Motor neuron (in vitro differentiated cells): ENCODE measurements at regions not wholly inside any gene's neighbourhood (a gene's known extent, or its start where the extent isn't known, plus 50 kb on each side); places are given as distances from the start of the nearest gene placed in this dataset.

Source experiments
- ATAC-seq, 8 experiments: fragments of 200-7000 bp; cut with Tn5 transposase; replicated peaks in 6 of 8; 2 replicates each; pipeline ENCODE4 v1.8.0; 2021; ENCODE audit warnings: mild to moderate bottlenecking in 8 of 8, moderate library complexity in 8 of 8
- H3K27ac ChIP-seq, 2 donors: fragments of 250-450 bp; sonication (Bioruptor Pico); 2 replicates each; pipeline ENCODE4 v1.9.0; 2021; ENCODE audit warnings: antibody characterized with exemption in 2 of 2, mild to moderate bottlenecking in 2 of 2, moderate library complexity in 1 of 2
- H3K4me1 ChIP-seq, 2 donors: fragments of 250-450 bp; sonication (Bioruptor Pico); replicated peaks in 1 of 2; 2 replicates each; pipeline ENCODE4 v1.6.1; 2021; ENCODE audit warnings: antibody characterized with exemption in 2 of 2, mild to moderate bottlenecking in 2 of 2, moderate library complexity in 1 of 2
- H3K4me3 ChIP-seq, 5 donors: fragments of 250-450 bp; sonication (Bioruptor Pico); 2 replicates each; pipeline ENCODE4 v1.9.0; 2021; ENCODE audit warnings: antibody characterized with exemption in 5 of 5, mild to moderate bottlenecking in 5 of 5, moderate library complexity in 4 of 5
- WGBS, 10 experiments: fragments of 450-650 bp; shearing (Covaris generic); methylation state at CpG; one replicate each; pipeline ENCODE4 v1.0.0; 2022; 5-methylcytosine and 5-hydroxymethylcytosine counted together
- in situ Hi-C, 9 experiments: fragments of 400-800 bp; cut with MboI; loops; one replicate each; pipeline ENCODE4 v1.15.0; 2021; ENCODE audit warnings: low sequenced_read_pairs in 9 of 9, low pct_unique_long_range_greater_than_20kb in 2 of 9; ENCODE audit not compliant: unreplicated experiment in 9 of 9

- no peaks in the 10 kb centered on the region for H3K4me1 ChIP-seq
- peak in 3 of 8 experiments; percentile 44 to 98 (median 97) for ATAC-seq
- WGBS, 10 experiments: 0 to 100% (median 100%) methylated on average over 1 of the region's 1 CpG; no CpG with 5 or more reads in 3 of the 10 experiments
- no peak overlapping the region for H3K27ac ChIP-seq
- H3K4me3 ChIP-seq: no peak overlapping the region
- in situ Hi-C loops: no loop called here
Measured at GRCh38 chr7:81623251-81623855, 146.5 kb downstream of the HGF start.

- 17 to 100% (median 73%) methylated on average over 1 of the region's 1 CpG; no CpG with 5 or more reads in 3 of the 10 experiments for WGBS, 10 experiments
- ATAC-seq: no peak
- in situ Hi-C loops: no loop called here
- no peaks in the 10 kb centered on the region for H3K4me1 ChIP-seq
- H3K27ac ChIP-seq: no peak overlapping the region
- H3K4me3 ChIP-seq: no peak overlapping the region
Measured at GRCh38 chr7:81621893-81622292, 148.0 kb downstream of the HGF start.

- 59 to 93% (median 85%) methylated on average over 2 to 4 of the region's 4 CpGs for WGBS, 10 experiments
- no peak overlapping the region for H3K27ac ChIP-seq
- H3K4me3 ChIP-seq: no peak overlapping the region
- in situ Hi-C loops: no loop called here
- H3K4me1 ChIP-seq: no peaks in the 10 kb centered on the region
- ATAC-seq: peak in 4 of 8 experiments; percentile 49 to 92 (median 72)
Measured at GRCh38 chr7:81618396-81619014, 151.3 kb downstream of the HGF start.

GRCh38 chr7:81616951-81617350 lies 152.9 kb downstream of the HGF start:
- ATAC-seq: no peak
- WGBS, 10 experiments: 46 to 93% (median 86%) methylated on average over 1 to 3 of the region's 3 CpGs; no CpG with 5 or more reads in 2 of the 10 experiments
- in situ Hi-C loops: no loop called here

GRCh38 chr7:81611805-81612204 lies 158.0 kb downstream of the HGF start:
- WGBS, 10 experiments: 86 to 100% (median 100%) methylated on average over 1 of the region's 1 CpG

More at GRCh38 chr7:81616951-81617350, 152.9 kb downstream of the HGF start:
- no peak overlapping the region for H3K4me3 ChIP-seq
- no peaks in the 10 kb centered on the region for H3K4me1 ChIP-seq
- H3K27ac ChIP-seq: no peak overlapping the region

GRCh38 chr7:81611040-81611439 lies 158.8 kb downstream of the HGF start:
- H3K27ac ChIP-seq: no peak overlapping the region
- ATAC-seq: no peak
- WGBS, 10 experiments: 96 to 100% (median 98%) methylated on average over 1 to 23 of the region's 27 CpGs; no CpG with 5 or more reads in 2 of the 10 experiments
- in situ Hi-C loops: no loop called here
- no peaks in the 10 kb centered on the region for H3K4me1 ChIP-seq
- H3K4me3 ChIP-seq: no peak overlapping the region

More at GRCh38 chr7:81611805-81612204, 158.0 kb downstream of the HGF start:
- no peak overlapping the region for H3K4me3 ChIP-seq
- no peak overlapping the region for H3K27ac ChIP-seq
- no peaks in the 10 kb centered on the region for H3K4me1 ChIP-seq
- in situ Hi-C loops: no loop called here
- ATAC-seq: no peak

GRCh38 chr7:81608748-81609382 lies 161.0 kb downstream of the HGF start:
- Histone ChIP-seq H3K4me3 (no peak overlapping the region), H3K4me1 (no peaks in the 10 kb centered on the region), H3K27ac (no peak overlapping the region)
- 63 to 100% (median 88%) methylated on average over 1 to 6 of the region's 6 CpGs for WGBS, 10 experiments
- in situ Hi-C loops: no loop called here
- no peak for ATAC-seq

- Histone ChIP-seq H3K4me1 (no peaks in the 10 kb centered on the region), H3K4me3 (no peak overlapping the region), H3K27ac (no peak overlapping the region)
- peak in 1 of 8 experiments; percentile 48 for ATAC-seq
- in situ Hi-C loops: no loop called here
Measured at GRCh38 chr7:81607987-81608386, 161.9 kb downstream of the HGF start.

GRCh38 chr7:81606078-81606863 lies 163.6 kb downstream of the HGF start:
- Histone ChIP-seq H3K27ac (no peak overlapping the region), H3K4me3 (no peak overlapping the region), H3K4me1 (no peaks in the 10 kb centered on the region)
- no peak for ATAC-seq
- in situ Hi-C loops: no loop called here
- 69 to 100% (median 89%) methylated on average over 2 to 3 of the region's 3 CpGs for WGBS, 10 experiments

GRCh38 chr7:81605493-81605892 lies 164.4 kb downstream of the HGF start:
- Histone ChIP-seq H3K4me3 (no peak overlapping the region), H3K27ac (no peak overlapping the region), H3K4me1 (no peaks in the 10 kb centered on the region)
- no peak for ATAC-seq
- 80 to 100% (median 97%) methylated on average over 1 to 4 of the region's 4 CpGs; no CpG with 5 or more reads in 2 of the 10 experiments for WGBS, 10 experiments
- in situ Hi-C loops: no loop called here

- ATAC-seq: no peak
- in situ Hi-C loops: no loop called here
- H3K27ac ChIP-seq: no peak overlapping the region
- H3K4me1 ChIP-seq: no peaks in the 10 kb centered on the region
- 40 to 100% (median 78%) methylated on average over 1 to 2 of the region's 2 CpGs for WGBS, 10 experiments
- H3K4me3 ChIP-seq: no peak overlapping the region
Measured at GRCh38 chr7:81604808-81605174, 165.1 kb downstream of the HGF start.

GRCh38 chr7:81604075-81604807 lies 165.6 kb downstream of the HGF start:
- H3K4me3 ChIP-seq: no peak overlapping the region
- in situ Hi-C loops: no loop called here
- no peaks in the 10 kb centered on the region for H3K4me1 ChIP-seq
- WGBS, 10 experiments: 88 to 100% (median 97%) methylated on average over 3 to 10 of the region's 12 CpGs; no CpG with 5 or more reads in 2 of the 10 experiments
- ATAC-seq: no peak
- H3K27ac ChIP-seq: no peak overlapping the region
